SK-N-SH treated with all-trans-retinoic acid at 6 μM for 48 hours (cell line): ENCODE measurements at regions not wholly inside any gene's neighbourhood (a gene's known extent, or its start where the extent isn't known, plus 50 kb on each side); places are given as distances from the start of the nearest gene placed in this dataset.

Experiments used
- ATAC-seq: fragments of 200-7000 bp; cut with Tn5 transposase; 3 replicates; pipeline ENCODE4 v1.9.1; 2020; ENCODE audit warnings: mild to moderate bottlenecking, moderate library complexity
- BACH2 ChIP-seq: fragments of 250-450 bp; sonication (Bioruptor Pico); IDR thresholded peaks from 2 replicates; pipeline ENCODE4 v1.9.0; 2021; ENCODE audit warnings: mild to moderate bottlenecking, borderline replicate concordance
- CSDC2 ChIP-seq: fragments of 250-450 bp; sonication (Bioruptor Pico); IDR thresholded peaks from 2 replicates; pipeline ENCODE4 v1.5.0; 2020; ENCODE audit warnings: mild to moderate bottlenecking, moderate library complexity
- ESRRG ChIP-seq: fragments of 250-450 bp; sonication (Bioruptor Pico); IDR thresholded peaks from 2 replicates; pipeline ENCODE4 v1.6.1; 2021; ENCODE audit warnings: mild to moderate bottlenecking
- GLIS3 ChIP-seq: fragments of 250-450 bp; sonication (Bioruptor Pico); IDR thresholded peaks from 2 replicates; pipeline ENCODE4 v1.5.0; 2020; ENCODE audit warnings: mild to moderate bottlenecking, moderate library complexity
- ISL1 ChIP-seq: fragments of 250-450 bp; sonication (Bioruptor Pico); IDR thresholded peaks from 2 replicates; pipeline ENCODE4 v2.1.2; 2022; ENCODE audit warnings: mild to moderate bottlenecking, moderate library complexity
- OSR1 ChIP-seq: fragments of 250-450 bp; sonication (Bioruptor Pico); IDR thresholded peaks from 2 replicates; pipeline ENCODE4 v1.8.0; 2022; ENCODE audit warnings: moderate library complexity, mild to moderate bottlenecking, inconsistent platforms
- PPARA ChIP-seq: fragments of 250-450 bp; sonication (Bioruptor Pico); IDR thresholded peaks from 2 replicates; pipeline ENCODE4 v1.5.0; 2020; ENCODE audit warnings: mild to moderate bottlenecking, borderline replicate concordance
- RARB ChIP-seq: fragments of 250-450 bp; sonication (Bioruptor Pico); IDR thresholded peaks from 2 replicates; pipeline ENCODE4 v1.8.0; 2021; ENCODE audit warnings: mild to moderate bottlenecking, moderate library complexity
- TCF4 ChIP-seq: fragments of 250-450 bp; sonication (Bioruptor Pico); IDR thresholded peaks from 2 replicates; pipeline ENCODE4 v1.8.0; 2021; ENCODE audit warnings: mild to moderate bottlenecking, moderate library complexity, borderline replicate concordance
- TOX ChIP-seq: fragments of 250-450 bp; sonication (Bioruptor Pico); IDR thresholded peaks from 2 replicates; pipeline ENCODE4 v1.8.0; 2021; ENCODE audit warnings: mild to moderate bottlenecking, moderate library complexity, borderline replicate concordance
- ZC3H10 ChIP-seq: fragments of 250-450 bp; sonication (Bioruptor Pico); IDR thresholded peaks from 2 replicates; pipeline ENCODE4 v1.5.1; 2021; ENCODE audit warnings: mild to moderate bottlenecking, moderate library complexity
- ZNF565 ChIP-seq: fragments of 450-650 bp; formaldehyde crosslinking; conservative IDR thresholded peaks from 2 replicates; pipeline ENCODE4 v1.5.0; 2020; ENCODE audit warnings: low read depth, mild to moderate bottlenecking, moderate library complexity
- TF ChIP-seq, protein P1 (sequence below): fragments of 250-450 bp; sonication (Bioruptor Pico); IDR thresholded peaks from 2 replicates; pipeline ENCODE4 v1.5.0; 2020; ENCODE audit warnings: mild to moderate bottlenecking, moderate library complexity
- TF ChIP-seq, protein P2 (sequence below): fragments of 250-450 bp; sonication (Bioruptor Pico); IDR thresholded peaks from 2 replicates; pipeline ENCODE4 v1.8.0; 2021; ENCODE audit warnings: low read depth, mild to moderate bottlenecking, moderate library complexity, borderline replicate concordance
- TF ChIP-seq, protein P3 (sequence below): fragments of 250-450 bp; sonication (Bioruptor Pico); IDR thresholded peaks from 2 replicates; pipeline ENCODE4 v1.5.1; 2021; ENCODE audit warnings: mild to moderate bottlenecking, moderate library complexity
- TF ChIP-seq, protein P4 (sequence below): fragments of 250-450 bp; sonication (Bioruptor Pico); IDR thresholded peaks from 2 replicates; pipeline ENCODE4 v1.5.1; 2020; ENCODE audit warnings: low read depth, mild to moderate bottlenecking, moderate library complexity

DNA sequence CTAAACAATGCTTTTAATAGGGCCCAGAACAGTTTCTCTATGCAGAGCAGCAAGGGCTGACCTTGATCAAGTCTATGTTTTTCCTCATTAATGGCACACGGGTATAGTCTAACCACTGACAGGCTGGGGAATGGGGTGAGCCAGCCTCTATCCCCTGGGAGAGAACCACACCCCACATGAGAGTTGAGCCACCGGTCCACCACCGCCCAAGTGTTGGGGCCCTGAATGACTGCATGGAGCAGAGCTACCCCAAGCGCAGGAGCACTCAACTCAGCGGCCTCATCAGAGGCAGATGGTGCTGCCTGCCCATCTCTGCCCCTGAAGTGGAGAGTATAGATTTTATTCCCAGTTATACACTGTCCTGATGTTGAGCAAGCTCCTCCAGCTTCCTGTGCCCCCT lies 247.9 kb upstream of the IRX1 start:
- ATAC-seq: no peak
- no peak for TF ChIP-seq OSR1 (CRISPR knock-in tag)
- TF ChIP-seq, protein P1, sequence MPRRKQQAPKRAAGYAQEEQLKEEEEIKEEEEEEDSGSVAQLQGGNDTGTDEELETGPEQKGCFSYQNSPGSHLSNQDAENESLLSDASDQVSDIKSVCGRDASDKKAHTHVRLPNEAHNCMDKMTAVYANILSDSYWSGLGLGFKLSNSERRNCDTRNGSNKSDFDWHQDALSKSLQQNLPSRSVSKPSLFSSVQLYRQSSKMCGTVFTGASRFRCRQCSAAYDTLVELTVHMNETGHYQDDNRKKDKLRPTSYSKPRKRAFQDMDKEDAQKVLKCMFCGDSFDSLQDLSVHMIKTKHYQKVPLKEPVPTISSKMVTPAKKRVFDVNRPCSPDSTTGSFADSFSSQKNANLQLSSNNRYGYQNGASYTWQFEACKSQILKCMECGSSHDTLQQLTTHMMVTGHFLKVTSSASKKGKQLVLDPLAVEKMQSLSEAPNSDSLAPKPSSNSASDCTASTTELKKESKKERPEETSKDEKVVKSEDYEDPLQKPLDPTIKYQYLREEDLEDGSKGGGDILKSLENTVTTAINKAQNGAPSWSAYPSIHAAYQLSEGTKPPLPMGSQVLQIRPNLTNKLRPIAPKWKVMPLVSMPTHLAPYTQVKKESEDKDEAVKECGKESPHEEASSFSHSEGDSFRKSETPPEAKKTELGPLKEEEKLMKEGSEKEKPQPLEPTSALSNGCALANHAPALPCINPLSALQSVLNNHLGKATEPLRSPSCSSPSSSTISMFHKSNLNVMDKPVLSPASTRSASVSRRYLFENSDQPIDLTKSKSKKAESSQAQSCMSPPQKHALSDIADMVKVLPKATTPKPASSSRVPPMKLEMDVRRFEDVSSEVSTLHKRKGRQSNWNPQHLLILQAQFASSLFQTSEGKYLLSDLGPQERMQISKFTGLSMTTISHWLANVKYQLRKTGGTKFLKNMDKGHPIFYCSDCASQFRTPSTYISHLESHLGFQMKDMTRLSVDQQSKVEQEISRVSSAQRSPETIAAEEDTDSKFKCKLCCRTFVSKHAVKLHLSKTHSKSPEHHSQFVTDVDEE (CRISPR knock-in tag): no peak

DNA sequence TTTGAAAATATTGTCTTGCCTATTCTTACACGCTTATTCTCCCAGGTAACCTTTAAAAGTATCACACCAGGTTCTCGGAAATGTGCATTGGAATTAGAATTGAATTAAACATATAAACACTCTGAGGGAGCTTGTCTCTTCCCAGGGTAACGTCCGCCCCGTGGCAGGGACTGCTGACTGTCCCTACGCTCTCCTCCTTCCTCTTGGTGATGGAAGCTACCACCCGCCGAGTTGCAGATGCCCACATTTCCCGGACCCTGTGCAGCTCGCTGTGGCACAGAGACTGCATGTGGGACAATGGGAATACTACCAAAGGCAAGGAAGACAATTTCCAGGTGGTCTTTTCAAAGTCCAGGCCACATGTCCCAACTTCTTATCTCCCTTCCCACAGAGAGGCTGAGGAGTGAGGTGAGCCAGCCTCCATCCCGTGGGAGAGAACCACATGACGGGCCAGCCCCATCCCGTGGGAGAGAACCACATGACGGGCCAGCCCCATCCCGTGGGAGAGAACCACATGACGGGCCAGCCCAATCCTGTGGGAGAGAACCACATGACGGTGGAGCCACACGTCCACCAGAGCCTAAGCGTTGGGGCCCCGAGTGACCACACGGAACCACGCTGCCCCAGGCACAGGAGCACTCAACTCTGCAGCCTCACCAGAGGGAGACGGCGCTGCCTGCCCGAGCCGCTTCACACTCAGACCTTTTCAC lies 249.4 kb upstream of the IRX1 start:
- no peak for ATAC-seq
- TF ChIP-seq BACH2 (CRISPR knock-in tag): no peak
- no peak for TF ChIP-seq OSR1 (CRISPR knock-in tag)
- no peak for TF ChIP-seq ZNF565
- TF ChIP-seq, protein P2, sequence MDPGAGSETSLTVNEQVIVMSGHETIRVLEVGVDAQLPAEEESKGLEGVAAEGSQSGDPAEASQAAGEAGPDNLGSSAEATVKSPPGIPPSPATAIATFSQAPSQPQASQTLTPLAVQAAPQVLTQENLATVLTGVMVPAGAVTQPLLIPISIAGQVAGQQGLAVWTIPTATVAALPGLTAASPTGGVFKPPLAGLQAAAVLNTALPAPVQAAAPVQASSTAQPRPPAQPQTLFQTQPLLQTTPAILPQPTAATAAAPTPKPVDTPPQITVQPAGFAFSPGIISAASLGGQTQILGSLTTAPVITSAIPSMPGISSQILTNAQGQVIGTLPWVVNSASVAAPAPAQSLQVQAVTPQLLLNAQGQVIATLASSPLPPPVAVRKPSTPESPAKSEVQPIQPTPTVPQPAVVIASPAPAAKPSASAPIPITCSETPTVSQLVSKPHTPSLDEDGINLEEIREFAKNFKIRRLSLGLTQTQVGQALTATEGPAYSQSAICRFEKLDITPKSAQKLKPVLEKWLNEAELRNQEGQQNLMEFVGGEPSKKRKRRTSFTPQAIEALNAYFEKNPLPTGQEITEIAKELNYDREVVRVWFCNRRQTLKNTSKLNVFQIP (CRISPR knock-in tag): no peak
- TF ChIP-seq, protein P3, sequence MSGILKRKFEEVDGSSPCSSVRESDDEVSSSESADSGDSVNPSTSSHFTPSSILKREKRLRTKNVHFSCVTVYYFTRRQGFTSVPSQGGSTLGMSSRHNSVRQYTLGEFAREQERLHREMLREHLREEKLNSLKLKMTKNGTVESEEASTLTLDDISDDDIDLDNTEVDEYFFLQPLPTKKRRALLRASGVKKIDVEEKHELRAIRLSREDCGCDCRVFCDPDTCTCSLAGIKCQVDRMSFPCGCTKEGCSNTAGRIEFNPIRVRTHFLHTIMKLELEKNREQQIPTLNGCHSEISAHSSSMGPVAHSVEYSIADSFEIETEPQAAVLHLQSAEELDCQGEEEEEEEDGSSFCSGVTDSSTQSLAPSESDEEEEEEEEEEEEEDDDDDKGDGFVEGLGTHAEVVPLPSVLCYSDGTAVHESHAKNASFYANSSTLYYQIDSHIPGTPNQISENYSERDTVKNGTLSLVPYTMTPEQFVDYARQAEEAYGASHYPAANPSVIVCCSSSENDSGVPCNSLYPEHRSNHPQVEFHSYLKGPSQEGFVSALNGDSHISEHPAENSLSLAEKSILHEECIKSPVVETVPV: no peak
- TF ChIP-seq ISL1: no peak
- TF ChIP-seq, protein P4, sequence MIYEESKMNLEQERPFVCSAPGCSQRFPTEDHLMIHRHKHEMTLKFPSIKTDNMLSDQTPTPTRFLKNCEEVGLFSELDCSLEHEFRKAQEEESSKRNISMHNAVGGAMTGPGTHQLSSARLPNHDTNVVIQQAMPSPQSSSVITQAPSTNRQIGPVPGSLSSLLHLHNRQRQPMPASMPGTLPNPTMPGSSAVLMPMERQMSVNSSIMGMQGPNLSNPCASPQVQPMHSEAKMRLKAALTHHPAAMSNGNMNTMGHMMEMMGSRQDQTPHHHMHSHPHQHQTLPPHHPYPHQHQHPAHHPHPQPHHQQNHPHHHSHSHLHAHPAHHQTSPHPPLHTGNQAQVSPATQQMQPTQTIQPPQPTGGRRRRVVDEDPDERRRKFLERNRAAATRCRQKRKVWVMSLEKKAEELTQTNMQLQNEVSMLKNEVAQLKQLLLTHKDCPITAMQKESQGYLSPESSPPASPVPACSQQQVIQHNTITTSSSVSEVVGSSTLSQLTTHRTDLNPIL (CRISPR knock-in tag): no peak
- no peak for TF ChIP-seq ESRRG (CRISPR knock-in tag)
- TF ChIP-seq CSDC2 (CRISPR knock-in tag): no peak
- TF ChIP-seq GLIS3 (CRISPR knock-in tag): no peak
- no peak for TF ChIP-seq TOX
- TF ChIP-seq ZC3H10: no peak

DNA sequence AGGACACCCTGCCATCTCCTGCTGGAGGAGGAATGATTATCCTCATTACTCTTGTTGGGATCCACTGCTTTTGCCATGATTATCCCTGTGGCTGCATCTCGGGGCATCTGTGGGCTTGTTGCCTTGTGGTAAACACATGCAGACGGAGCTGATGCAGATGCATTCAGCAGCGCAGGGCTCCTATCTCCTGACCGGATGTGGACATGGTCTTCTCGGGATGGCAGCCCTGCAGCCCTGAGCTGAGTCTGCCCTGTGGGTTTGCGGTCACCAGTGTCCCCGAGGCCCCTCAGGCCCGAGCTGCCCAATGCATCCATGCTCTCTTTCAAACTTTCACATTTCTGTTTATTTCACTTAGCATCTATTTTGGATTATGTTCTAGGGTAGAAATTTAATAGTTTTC lies 250.4 kb upstream of the IRX1 start:
- ATAC-seq: no peak

More for the DNA sequence above, 250.4 kb upstream of the IRX1 start:
- TF ChIP-seq PPARA (CRISPR knock-in tag): no peak
- TF ChIP-seq RARB (CRISPR knock-in tag): no peak
- no peak for TF ChIP-seq ISL1
- TF ChIP-seq ESRRG (CRISPR knock-in tag): no peak
- TF ChIP-seq, protein P4 (CRISPR knock-in tag): no peak
- TF ChIP-seq BACH2 (CRISPR knock-in tag): no peak
- TF ChIP-seq, protein P1 (CRISPR knock-in tag): no peak
- no peak for TF ChIP-seq GLIS3 (CRISPR knock-in tag)
- TF ChIP-seq ZC3H10: no peak
- TF ChIP-seq TCF4 (CRISPR knock-in tag): no peak
- TF ChIP-seq, protein P3: no peak
- no peak for TF ChIP-seq OSR1 (CRISPR knock-in tag)
